Hematopoietic multipotent progenitor cell treated with erythropoietin and hydrocortisone succinate and interleukin-3 and kit ligand, for 6 days (in vitro differentiated cells): ENCODE measurements at regions not wholly inside any gene's neighbourhood (a gene's known extent, or its start where the extent isn't known, plus 50 kb on each side); places are given as distances from the start of the nearest gene placed in this dataset.

Experiments used
- DNase-seq: peaks from one replicate; pipeline ENCODE4 v3.0.0-alpha.2; 2015

DNA sequence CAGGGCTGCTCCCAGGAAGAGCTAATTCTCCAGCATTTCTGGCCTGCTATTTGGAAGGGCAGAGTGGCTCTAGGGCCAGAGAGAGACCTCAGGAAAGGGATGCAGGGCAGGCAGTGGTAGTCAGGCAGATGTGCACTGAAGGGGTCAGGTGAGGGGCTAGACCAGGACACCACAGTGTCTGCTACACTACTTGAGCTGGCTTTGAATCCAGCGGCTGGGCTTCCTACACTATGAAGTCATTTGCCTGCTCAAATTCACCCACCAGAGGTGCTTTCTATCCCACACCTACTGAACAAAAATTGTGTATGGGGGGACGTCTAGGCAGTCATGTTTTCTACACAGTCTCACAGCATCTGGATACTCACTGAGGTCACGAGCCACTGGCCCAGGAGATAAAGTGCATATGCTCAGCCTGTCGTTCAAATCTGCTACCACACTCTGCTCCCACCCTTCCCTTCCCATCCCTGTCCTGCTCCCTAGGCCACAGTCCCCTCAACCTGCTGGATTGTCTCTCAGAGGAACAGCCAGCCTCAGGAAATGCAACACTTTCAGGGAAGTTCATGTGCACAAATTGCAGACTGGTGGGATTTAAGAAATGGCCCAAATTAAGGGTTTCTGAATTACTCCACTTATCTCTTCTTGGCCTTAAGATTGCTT is 49.9 kb upstream of the SLC6A11 start:
- no peak for DNase-seq
